NCI-H2196 (cell line): ENCODE measurements at regions not wholly inside any gene's neighbourhood (a gene's known extent, or its start where the extent isn't known, plus 50 kb on each side); places are given as distances from the start of the nearest gene placed in this dataset.

Source experiments
- DNase-seq: peaks from one replicate; lab custom pipeline; 2025; ENCODE audit not compliant: unreplicated experiment; lab: John Stamatoyannopoulos, UW

- no peak for DNase-seq
Observed at GRCh38 chr2:104432401-104432800, 421.5 kb upstream of the POU3F3 start.

- DNase-seq, result no peak
Observed at GRCh38 chr2:104432991-104433390, 420.9 kb upstream of the POU3F3 start.

- DNase-seq, result no peak
Observed at GRCh38 chr2:104433657-104434056, 420.3 kb upstream of the POU3F3 start.

- no peak for DNase-seq
Observed at GRCh38 chr2:104434318-104434792, 419.6 kb upstream of the POU3F3 start.

GRCh38 chr2:104434966-104435365 is 418.9 kb upstream of the POU3F3 start:
- DNase-seq, result no peak

- DNase-seq, result no peak
Observed at GRCh38 chr2:104438481-104438880, 415.4 kb upstream of the POU3F3 start.

GRCh38 chr2:104443145-104443544 is 410.8 kb upstream of the POU3F3 start:
- no peak for DNase-seq

GRCh38 chr2:104444392-104444791 is 409.5 kb upstream of the POU3F3 start:
- no peak for DNase-seq

- DNase-seq, result no peak
Observed at GRCh38 chr2:104444889-104445288, 409.0 kb upstream of the POU3F3 start.

GRCh38 chr2:104447831-104448434 is 406.0 kb upstream of the POU3F3 start:
- no peak for DNase-seq

- no peak for DNase-seq
Observed at GRCh38 chr2:104448661-104449440, 405.1 kb upstream of the POU3F3 start.

GRCh38 chr2:104452558-104452957 is 401.4 kb upstream of the POU3F3 start:
- no peak for DNase-seq

GRCh38 chr2:104462731-104463130 is 391.2 kb upstream of the POU3F3 start:
- DNase-seq, result no peak

GRCh38 chr2:104465981-104466380 is 387.9 kb upstream of the POU3F3 start:
- no peak for DNase-seq

- DNase-seq, result no peak
Observed at GRCh38 chr2:104468846-104469245, 385.1 kb upstream of the POU3F3 start.

GRCh38 chr2:104472076-104472475 is 381.8 kb upstream of the POU3F3 start:
- no peak for DNase-seq

GRCh38 chr2:104473546-104473945 is 380.4 kb upstream of the POU3F3 start:
- no peak for DNase-seq

GRCh38 chr2:104474716-104475115 is 379.2 kb upstream of the POU3F3 start:
- no peak for DNase-seq

- no peak for DNase-seq
Observed at GRCh38 chr2:104476075-104476474, 377.8 kb upstream of the POU3F3 start.

GRCh38 chr2:104476563-104476988 is 377.3 kb upstream of the POU3F3 start:
- DNase-seq, result no peak

- DNase-seq, result no peak
Observed at GRCh38 chr2:104481341-104481740, 372.6 kb upstream of the POU3F3 start.

- DNase-seq, result no peak
Observed at GRCh38 chr2:104487366-104487765, 366.5 kb upstream of the POU3F3 start.

GRCh38 chr2:104493698-104494097 is 360.2 kb upstream of the POU3F3 start:
- no peak for DNase-seq
